Thymus (tissue), 11 donors: ENCODE measurements at regions not wholly inside any gene's neighbourhood (a gene's known extent, or its start where the extent isn't known, plus 50 kb on each side); places are given as distances from the start of the nearest gene placed in this dataset.

Experiments used
- DNase-seq, 9 donors: peaks; one replicate each; pipeline ENCODE4 v3.0.0-alpha.2; 2013; ENCODE audit warnings: low spot score in 9 of 9, low read depth in 6 of 9, missing footprints in 1 of 9
- H3K27ac ChIP-seq, 2 donors: one replicate each; pipeline ENCODE4 v1.5.1; 2013; ENCODE audit warnings: control low read depth in 1 of 2, low read depth in 1 of 2, low read length in 1 of 2, mild to moderate bottlenecking in 1 of 2, moderate library complexity in 1 of 2
- H3K27me3 ChIP-seq, 2 donors: one replicate each; pipeline ENCODE4 v1.5.1; 2013; ENCODE audit warnings: low read length in 1 of 2; ENCODE audit not compliant: control insufficient read depth in 2 of 2, insufficient read depth in 1 of 2
- H3K36me3 ChIP-seq, 2 donors: one replicate each; pipeline ENCODE4 v1.5.1; 2013; ENCODE audit warnings: low read length in 1 of 2, mild to moderate bottlenecking in 1 of 2, moderate library complexity in 1 of 2; ENCODE audit not compliant: control insufficient read depth in 2 of 2, insufficient read depth in 2 of 2
- H3K4me1 ChIP-seq, 2 donors: one replicate each; pipeline ENCODE4 v1.5.1; 2013; ENCODE audit warnings: low read length in 2 of 2; ENCODE audit not compliant: control insufficient read depth in 2 of 2, insufficient read depth in 2 of 2
- H3K4me3 ChIP-seq, 2 donors: one replicate each; pipeline ENCODE4 v1.5.1; 2013; ENCODE audit warnings: low read length in 2 of 2, control low read depth in 1 of 2, mild to moderate bottlenecking in 1 of 2
- H3K9me3 ChIP-seq, 2 donors: one replicate each; pipeline ENCODE4 v1.5.1; 2013; ENCODE audit warnings: low read length in 1 of 2, mild to moderate bottlenecking in 1 of 2; ENCODE audit not compliant: control insufficient read depth in 2 of 2, insufficient read depth in 1 of 2
- WGBS: extraction: QIAGEN DNeasy Blood & Tissue Kit; methylation state at CpG from one replicate; pipeline ENCODE4 v1.1.7; 2013; 5-methylcytosine and 5-hydroxymethylcytosine counted together
- donor health status: healthy.

GRCh38 chr12:74105434-74105833 is 432.2 kb upstream of the ATXN7L3B start:
- 66% methylated on average over 2 of the region's 2 CpGs for WGBS
- H3K9me3 ChIP-seq: no peaks in the 10 kb centered on the region
- no peak overlapping the region for H3K27ac ChIP-seq
- H3K4me1 ChIP-seq: no peaks in the 10 kb centered on the region
- no peak overlapping the region for H3K4me3 ChIP-seq
- H3K27me3 ChIP-seq: no peaks in the 10 kb centered on the region
- no peak for DNase-seq
- no peaks in the 10 kb centered on the region for H3K36me3 ChIP-seq

GRCh38 chr12:74108729-74109128 is 428.9 kb upstream of the ATXN7L3B start:
- no peak overlapping the region for H3K4me3 ChIP-seq
- no peaks in the 10 kb centered on the region for H3K27me3 ChIP-seq
- H3K4me1 ChIP-seq: no peaks in the 10 kb centered on the region
- no peaks in the 10 kb centered on the region for H3K9me3 ChIP-seq
- no peaks in the 10 kb centered on the region for H3K36me3 ChIP-seq
- H3K27ac ChIP-seq: no peak overlapping the region
- WGBS: 94% methylated on average over 2 of the region's 2 CpGs
- DNase-seq: no peak

- no peak overlapping the region for H3K4me3 ChIP-seq
- no peaks in the 10 kb centered on the region for H3K27me3 ChIP-seq
- no peaks in the 10 kb centered on the region for H3K9me3 ChIP-seq
- no peak for DNase-seq
- no peaks in the 10 kb centered on the region for H3K4me1 ChIP-seq
- no peak overlapping the region for H3K27ac ChIP-seq
- H3K36me3 ChIP-seq: no peaks in the 10 kb centered on the region
- WGBS: 67% methylated on average over 8 of the region's 8 CpGs
Measured at GRCh38 chr12:74111688-74112360, 425.8 kb upstream of the ATXN7L3B start.

- DNase-seq: no peak
- H3K27me3 ChIP-seq: no peaks in the 10 kb centered on the region
- no peaks in the 10 kb centered on the region for H3K4me1 ChIP-seq
- no peak overlapping the region for H3K27ac ChIP-seq
- no peak overlapping the region for H3K4me3 ChIP-seq
- H3K36me3 ChIP-seq: no peaks in the 10 kb centered on the region
- no peaks in the 10 kb centered on the region for H3K9me3 ChIP-seq
Measured at GRCh38 chr12:74119811-74120362, 417.7 kb upstream of the ATXN7L3B start.

GRCh38 chr12:74120644-74121043 is 417.0 kb upstream of the ATXN7L3B start:
- H3K4me1 ChIP-seq: no peaks in the 10 kb centered on the region
- 89% methylated on average over 1 of the region's 1 CpG for WGBS
- H3K27me3 ChIP-seq: no peaks in the 10 kb centered on the region
- H3K27ac ChIP-seq: no peak overlapping the region
- DNase-seq: no peak
- no peaks in the 10 kb centered on the region for H3K36me3 ChIP-seq
- no peaks in the 10 kb centered on the region for H3K9me3 ChIP-seq
- H3K4me3 ChIP-seq: no peak overlapping the region

- 85% methylated on average over 2 of the region's 2 CpGs for WGBS
- DNase-seq: no peak
- H3K27me3 ChIP-seq: no peaks in the 10 kb centered on the region
- no peaks in the 10 kb centered on the region for H3K4me1 ChIP-seq
- no peak overlapping the region for H3K4me3 ChIP-seq
- no peak overlapping the region for H3K27ac ChIP-seq
- H3K9me3 ChIP-seq: no peaks in the 10 kb centered on the region
- H3K36me3 ChIP-seq: no peaks in the 10 kb centered on the region
Measured at GRCh38 chr12:74129702-74130101, 407.9 kb upstream of the ATXN7L3B start.

GRCh38 chr12:74144396-74144795 is 393.2 kb upstream of the ATXN7L3B start:
- Histone ChIP-seq H3K27ac (no peak overlapping the region), H3K4me1 (no peaks in the 10 kb centered on the region), H3K36me3 (no peaks in the 10 kb centered on the region), H3K27me3 (no peaks in the 10 kb centered on the region), H3K9me3 (no peaks in the 10 kb centered on the region), H3K4me3 (no peak overlapping the region)
- WGBS: 98% methylated on average over 4 of the region's 4 CpGs
- no peak for DNase-seq

- no peaks in the 10 kb centered on the region for H3K27me3 ChIP-seq
- DNase-seq: no peak
- H3K36me3 ChIP-seq: no peaks in the 10 kb centered on the region
- no peak overlapping the region for H3K27ac ChIP-seq
- no peaks in the 10 kb centered on the region for H3K9me3 ChIP-seq
- WGBS: 7% methylated on average over 1 of the region's 1 CpG
- H3K4me3 ChIP-seq: no peak overlapping the region
- H3K4me1 ChIP-seq: no peaks in the 10 kb centered on the region
Measured at GRCh38 chr12:74145328-74145727, 392.3 kb upstream of the ATXN7L3B start.

GRCh38 chr12:74148849-74149248 is 388.8 kb upstream of the ATXN7L3B start:
- no peak for DNase-seq
- H3K27me3 ChIP-seq: no peaks in the 10 kb centered on the region
- no peaks in the 10 kb centered on the region for H3K36me3 ChIP-seq
- H3K9me3 ChIP-seq: no peaks in the 10 kb centered on the region
- H3K4me3 ChIP-seq: no peak overlapping the region
- 75% methylated on average over 2 of the region's 2 CpGs for WGBS
- H3K4me1 ChIP-seq: no peaks in the 10 kb centered on the region
- H3K27ac ChIP-seq: no peak overlapping the region
